ENCODE measurements at regions not wholly inside any gene's neighbourhood (a gene's known extent, or its start where the extent isn't known, plus 50 kb on each side); places are given as distances from the start of the nearest gene placed in this dataset.
"Not testable (repeated sequence)": the region's sequence is repeated elsewhere in the genome, so short reads cannot be mapped to it uniquely, and the experiment has no call there.

DNA sequence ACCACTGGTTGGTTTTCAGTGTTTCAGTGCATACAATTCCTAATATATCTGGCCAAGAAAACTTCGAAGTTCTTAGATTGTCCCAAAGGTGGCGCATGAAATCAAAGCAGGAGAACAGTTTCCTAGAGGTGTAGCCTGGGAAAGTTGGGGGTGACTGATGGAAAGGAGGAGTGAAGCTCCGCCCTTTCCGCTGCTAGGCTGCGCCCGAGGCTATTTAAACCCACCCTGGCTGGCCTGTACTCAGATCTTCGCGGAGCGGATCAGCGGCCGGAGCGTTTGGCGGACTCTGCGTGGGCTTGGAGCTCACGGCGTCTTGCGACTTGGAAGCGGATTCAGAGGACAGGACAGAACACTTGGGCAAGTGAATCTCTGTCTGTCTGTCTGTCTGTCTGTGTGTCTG, 328.7 kb downstream of the CWH43 start:
- not testable (repeated sequence) for DNase-seq (ENCODE audit: low spot score); ATAC-seq (ENCODE audit: insufficient number of reproducible peaks, low FRiP score, low read depth); H3K4me1 ChIP-seq (ENCODE audit: control insufficient read depth in 1 of 2, low read depth in 2 of 2)

DNA sequence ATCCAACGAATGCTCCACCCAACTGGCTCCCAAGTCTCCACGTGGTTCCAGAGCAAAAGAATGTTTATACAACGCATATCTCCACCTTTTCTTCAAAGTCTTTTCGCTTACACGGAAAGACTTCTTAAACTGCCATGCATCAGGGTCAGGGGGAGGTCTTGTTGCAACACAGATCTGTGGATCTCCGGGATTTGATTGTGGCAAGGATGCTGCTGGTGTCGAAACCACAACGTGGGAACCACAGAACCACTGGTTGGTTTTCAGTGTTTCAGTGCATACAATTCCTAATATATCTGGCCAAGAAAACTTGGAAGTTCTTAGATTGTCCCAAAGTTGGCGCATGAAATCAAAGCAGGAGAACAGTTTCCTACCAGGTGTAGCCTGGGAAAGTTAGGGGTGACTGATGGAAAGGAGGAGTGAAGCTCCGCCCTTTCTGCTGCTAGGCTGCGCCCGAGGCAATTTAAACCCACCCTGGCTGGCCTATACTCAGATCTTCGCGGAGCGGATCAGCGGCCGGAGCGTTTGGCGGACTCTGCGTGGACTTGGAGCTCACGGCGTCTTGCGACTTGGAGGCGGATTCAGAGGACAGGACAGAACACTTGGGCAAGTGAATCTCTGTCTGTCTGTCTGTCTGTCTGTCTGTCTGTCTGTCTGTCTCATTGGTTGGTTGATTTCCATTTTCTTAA, 334.8 kb downstream of the CWH43 start:
- H3K9me3 ChIP-seq; H3K4me3 ChIP-seq; H3K4me1 ChIP-seq (ENCODE audit: control insufficient read depth in 1 of 2, low read depth in 2 of 2); ATAC-seq (ENCODE audit: insufficient number of reproducible peaks, low FRiP score, low read depth); DNase-seq (ENCODE audit: low spot score); H3K36me3 ChIP-seq; H3K27me3 ChIP-seq (replicated peaks; ENCODE audit: insufficient read depth); H3K27ac ChIP-seq: not testable (repeated sequence)

More for the DNA sequence above, 328.7 kb downstream of the CWH43 start:
- H3K27me3 ChIP-seq (replicated peaks; ENCODE audit: insufficient read depth); H3K4me3 ChIP-seq; H3K36me3 ChIP-seq; H3K27ac ChIP-seq; H3K9me3 ChIP-seq: not testable (repeated sequence)

DNA sequence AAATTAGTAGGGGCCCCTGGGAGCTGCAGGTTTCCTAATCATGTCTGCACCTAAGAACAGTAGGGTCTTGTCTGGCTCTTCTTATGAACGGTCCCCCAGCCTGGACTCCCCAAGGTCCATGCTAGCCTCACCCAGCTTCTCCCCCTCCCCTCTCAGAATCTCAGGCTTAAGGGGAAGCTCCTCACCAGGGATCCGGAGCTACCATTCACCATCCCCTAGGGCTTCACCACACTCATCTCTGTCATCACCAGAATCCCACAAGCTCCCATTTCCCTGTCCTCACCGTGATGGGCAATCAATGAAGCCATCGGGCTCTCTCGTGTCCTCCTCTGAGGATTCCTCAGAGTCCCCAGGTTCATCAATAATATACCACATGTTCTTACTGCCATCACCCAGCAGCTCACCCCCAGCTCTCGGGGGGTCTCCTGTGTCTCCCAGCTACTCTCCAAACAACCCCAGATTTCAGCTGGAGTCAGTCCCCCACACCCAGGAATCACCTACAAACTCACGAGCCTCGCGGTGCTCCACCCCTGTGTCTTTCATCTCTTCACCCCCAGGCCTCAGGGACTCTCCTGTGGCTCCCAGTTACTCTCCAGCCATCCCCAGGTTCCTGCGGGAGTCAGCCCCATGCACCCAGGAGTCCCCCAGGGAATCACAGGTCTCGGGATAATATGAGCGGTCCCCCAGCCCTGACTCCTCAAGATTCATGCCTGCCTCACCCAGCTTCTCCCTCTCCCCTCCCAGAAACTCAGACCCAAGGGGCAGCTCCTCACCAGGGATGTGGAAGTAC, 335.6 kb downstream of the CWH43 start:
- not testable (repeated sequence) for H3K27ac ChIP-seq; H3K9me3 ChIP-seq; DNase-seq (ENCODE audit: low spot score); H3K36me3 ChIP-seq; H3K4me1 ChIP-seq (ENCODE audit: control insufficient read depth in 1 of 2, low read depth in 2 of 2); H3K27me3 ChIP-seq (replicated peaks; ENCODE audit: insufficient read depth); ATAC-seq (ENCODE audit: insufficient number of reproducible peaks, low FRiP score, low read depth); H3K4me3 ChIP-seq

DNA sequence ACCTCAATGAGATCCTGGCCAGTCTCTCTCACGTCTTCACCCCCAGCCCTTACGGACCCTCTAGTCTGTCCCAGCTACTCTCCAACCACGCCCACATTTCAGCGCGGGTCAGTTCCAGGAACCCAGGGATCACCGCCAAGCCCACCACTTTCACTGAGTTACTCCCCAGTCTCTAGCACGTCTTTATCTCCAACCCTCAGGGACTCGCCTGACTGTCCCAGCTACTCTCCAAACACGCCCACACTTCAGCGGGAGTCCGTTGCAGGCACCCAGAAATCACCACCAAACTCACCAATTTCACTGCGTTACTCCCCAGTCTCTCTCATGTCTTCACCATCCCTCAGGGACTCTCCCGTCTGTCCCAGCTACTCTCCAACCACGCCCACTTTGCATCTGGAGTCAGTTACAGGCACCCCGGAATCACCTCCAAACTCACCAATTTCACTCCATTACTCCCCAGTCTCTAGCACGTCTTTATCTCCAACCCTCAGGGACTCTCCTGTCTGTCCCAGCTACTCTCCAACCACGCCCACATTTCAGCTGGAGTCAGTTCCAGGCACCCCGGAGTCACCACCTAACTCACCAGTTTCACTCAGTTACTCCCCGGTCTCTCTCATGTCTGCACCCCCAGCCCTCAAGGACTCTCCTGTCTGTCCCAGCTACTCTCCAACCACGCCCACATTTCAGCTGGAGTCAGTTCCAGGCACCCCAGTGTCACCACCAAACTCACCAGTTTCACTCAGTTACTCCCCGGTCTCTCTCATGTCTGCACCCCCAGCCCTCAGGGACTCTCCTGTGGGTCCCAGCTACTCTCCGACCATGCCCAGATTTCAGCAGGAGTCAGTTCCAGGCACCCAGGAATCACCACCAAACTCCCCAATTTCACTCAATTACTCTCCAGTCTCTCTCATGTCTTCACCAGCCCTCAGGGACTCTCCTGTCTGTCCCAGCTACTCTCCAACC, 336.8 kb downstream of the CWH43 start:
- ATAC-seq (ENCODE audit: insufficient number of reproducible peaks, low FRiP score, low read depth); H3K9me3 ChIP-seq; H3K27ac ChIP-seq; H3K4me3 ChIP-seq; H3K36me3 ChIP-seq; H3K4me1 ChIP-seq (ENCODE audit: control insufficient read depth in 1 of 2, low read depth in 2 of 2); DNase-seq (ENCODE audit: low spot score); H3K27me3 ChIP-seq (replicated peaks; ENCODE audit: insufficient read depth): not testable (repeated sequence)

DNA sequence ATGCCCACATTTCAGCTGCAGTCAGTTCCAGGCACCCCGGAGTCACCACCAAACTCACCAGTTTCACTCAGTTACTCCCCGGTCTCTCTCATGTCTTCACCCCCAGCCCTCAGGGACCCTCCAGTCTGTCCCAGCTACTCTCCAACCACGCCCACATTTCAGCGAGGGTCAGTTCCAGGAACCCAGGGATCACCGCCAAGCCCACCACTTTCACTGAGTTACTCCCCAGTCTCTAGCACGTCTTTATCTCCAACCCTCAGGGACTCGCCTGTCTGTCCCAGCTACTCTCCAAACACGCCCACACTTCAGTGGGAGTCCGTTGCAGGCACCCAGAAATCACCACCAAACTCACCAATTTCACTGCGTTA, 337.5 kb downstream of the CWH43 start:
- H3K36me3 ChIP-seq; H3K27me3 ChIP-seq (replicated peaks; ENCODE audit: insufficient read depth); H3K9me3 ChIP-seq; H3K4me3 ChIP-seq; H3K27ac ChIP-seq; ATAC-seq (ENCODE audit: insufficient number of reproducible peaks, low FRiP score, low read depth); DNase-seq (ENCODE audit: low spot score); H3K4me1 ChIP-seq (ENCODE audit: control insufficient read depth in 1 of 2, low read depth in 2 of 2): not testable (repeated sequence)

All from thoracic aorta (tissue), 2 donors.